Thyroid gland (tissue), 4 donors: ENCODE measurements at regions not wholly inside any gene's neighbourhood (a gene's known extent, or its start where the extent isn't known, plus 50 kb on each side); places are given as distances from the start of the nearest gene placed in this dataset.

Experiments used
- CTCF ChIP-seq, 6 experiments: fragments of 200-600 bp in 3 of 6; fragments of 450-650 bp in 3 of 6; sonication (generic) in 3 of 6; IDR thresholded peaks; one replicate each; pipeline ENCODE4 v1.5.1; 2016 to 2019; ENCODE audit warnings: antibody characterized with exemption in 6 of 6, mild to moderate bottlenecking in 2 of 6, inconsistent platforms in 1 of 6, moderate library complexity in 1 of 6
- POLR2A ChIP-seq, 2 donors: fragments of 450-650 bp; IDR thresholded peaks; one replicate each; pipeline ENCODE4 v1.6.1; 2017; ENCODE audit warnings: antibody characterized with exemption in 2 of 2, mild to moderate bottlenecking in 2 of 2, moderate library complexity in 1 of 2

DNA sequence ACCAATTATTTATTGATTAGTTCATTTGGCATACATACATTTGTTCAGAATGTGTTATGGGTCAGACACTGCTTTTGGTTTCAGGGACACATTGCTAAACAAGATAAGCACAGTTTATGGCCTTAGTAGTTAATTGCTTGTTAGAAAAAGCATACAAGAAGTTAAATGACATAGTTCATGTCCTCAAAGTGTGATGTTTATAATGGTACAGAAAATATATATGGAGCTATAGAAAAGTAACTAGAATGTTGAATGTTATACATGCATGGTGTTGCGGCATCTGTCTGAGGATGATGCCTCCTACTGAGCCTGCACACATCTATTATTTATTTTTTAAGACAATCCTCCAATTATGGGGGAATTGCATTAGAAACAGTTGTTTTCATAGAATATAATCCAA lies 1476.3 kb upstream of the PCDH7 start:
- TF ChIP-seq POLR2A (IDR thresholded peaks at IDR 0.05) (no peak), CTCF (IDR thresholded peaks at IDR 0.05) (no peak)
